Transverse colon (tissue), 4 donors: ENCODE measurements at regions not wholly inside any gene's neighbourhood (a gene's known extent, or its start where the extent isn't known, plus 50 kb on each side); places are given as distances from the start of the nearest gene placed in this dataset.

Source experiments
- DNase-seq: peaks from one replicate; pipeline ENCODE4 v3.0.0-alpha.2; 2019
- H3K27ac ChIP-seq, 4 donors: fragments of 200-600 bp; sonication (generic); 2 replicates each; pipeline ENCODE4 v1.5.1; 2016 to 2018; ENCODE audit warnings: inconsistent platforms in 4 of 4
- H3K27me3 ChIP-seq: fragments of 200-600 bp; sonication (generic); 2 replicates; pipeline ENCODE4 v1.5.1; 2017; ENCODE audit warnings: inconsistent platforms
- H3K36me3 ChIP-seq, 4 donors: fragments of 200-600 bp; sonication (generic); 2 replicates each; pipeline ENCODE4 v1.5.1; 2017 to 2019; ENCODE audit warnings: inconsistent platforms in 4 of 4
- H3K4me1 ChIP-seq, 4 donors: fragments of 200-600 bp; sonication (generic); 2 replicates each; pipeline ENCODE4 v1.5.1; 2017 to 2020; ENCODE audit warnings: inconsistent platforms in 4 of 4
- H3K4me3 ChIP-seq, 4 donors: fragments of 200-600 bp; sonication (generic); 1 replicate in 1 of 4; 2 replicates in 3 of 4; pipeline versions ENCODE4 v1.5.1 to v1.6.1; 2017 to 2019; ENCODE audit warnings: inconsistent platforms in 4 of 4
- H3K9me3 ChIP-seq, 2 donors: fragments of 200-600 bp; sonication (generic); 2 replicates each; pipeline ENCODE4 v1.5.1; 2017 to 2019; ENCODE audit warnings: inconsistent platforms in 2 of 2
- CTCF ChIP-seq, 5 experiments: fragments of 200-600 bp in 3 of 5; fragments of 450-650 bp in 2 of 5; sonication (generic) in 3 of 5; IDR thresholded peaks; 1 replicate in 2 of 5; 2 replicates in 3 of 5; pipeline ENCODE4 v1.5.1; 2016 to 2017; ENCODE audit warnings: antibody characterized with exemption in 5 of 5, inconsistent platforms in 3 of 5, mild to moderate bottlenecking in 2 of 5, moderate library complexity in 1 of 5
- EP300 ChIP-seq: sonication (generic); formaldehyde crosslinking; IDR thresholded peaks from one replicate; pipeline ENCODE4 v1.6.1; 2017; ENCODE audit warnings: antibody characterized with exemption, low read depth
- POLR2A ChIP-seq: fragments of 450-650 bp; IDR thresholded peaks from one replicate; pipeline ENCODE4 v1.6.1; 2016; ENCODE audit warnings: antibody characterized with exemption, mild to moderate bottlenecking, moderate library complexity
- POLR2AphosphoS5 ChIP-seq, 3 donors: sonication (generic); formaldehyde crosslinking; IDR thresholded peaks; one replicate each; pipeline ENCODE4 v1.6.1; 2016; ENCODE audit warnings: antibody characterized with exemption in 3 of 3
- WGBS, 2 donors: methylation state at CpG; one replicate each; pipeline ENCODE4 v1.1.5; 2018; ENCODE audit warnings: low coverage in 1 of 2; 5-methylcytosine and 5-hydroxymethylcytosine counted together
- in situ Hi-C, 4 donors: fragments of 200-750 bp; cut with MboI; loops; one replicate each; pipeline versions ENCODE4 v1.15.0 to v1.15.1; 2017; ENCODE audit warnings: low sequenced_read_pairs in 3 of 4, low pct_ligation_motif_present in 1 of 4, low pct_unique_long_range_greater_than_20kb in 1 of 4
- intact Hi-C: fragments of 100-400 bp; cut with DNase I; formaldehyde crosslinking; loops from one replicate; pipeline ENCODE4 v1.15.1; 2023; ENCODE audit warnings: low total_unique reads

GRCh38 chr1:81437649-81438048 lies 363.1 kb upstream of the ADGRL2 start:
- no peak for DNase-seq
- H3K4me3 ChIP-seq: no peak overlapping the region
- no peak for TF ChIP-seq EP300
- TF ChIP-seq CTCF (IDR thresholded peaks at IDR 0.05): no peak
- no peak for TF ChIP-seq POLR2A
- no peak for TF ChIP-seq POLR2AphosphoS5 (IDR thresholded peaks at IDR 0.05)
- in situ Hi-C loops (no loop called here), intact Hi-C loops (no loop called here)
- no peaks in the 10 kb centered on the region for H3K9me3 ChIP-seq
- H3K36me3 ChIP-seq: no peaks in the 10 kb centered on the region
- peaks cover 0 to 12% (median 0%) of the 10 kb centered on the region in 4 donors for H3K4me1 ChIP-seq
- WGBS, 2 donors: 46 to 59% methylated on average over 3 of the region's 3 CpGs
- no peaks in the 10 kb centered on the region for H3K27me3 ChIP-seq
- no peak overlapping the region for H3K27ac ChIP-seq

- H3K9me3 ChIP-seq: no peaks in the 10 kb centered on the region
- H3K27ac ChIP-seq: no peak overlapping the region
- H3K36me3 ChIP-seq: no peaks in the 10 kb centered on the region
- peaks cover 0 to 12% (median 0%) of the 10 kb centered on the region in 4 donors for H3K4me1 ChIP-seq
- 78 to 100% methylated on average over 1 of the region's 1 CpG for WGBS, 2 donors
- intact Hi-C loops: no loop called here
- H3K27me3 ChIP-seq: no peaks in the 10 kb centered on the region
- DNase-seq: no peak
- in situ Hi-C loops: no loop called here
- TF ChIP-seq CTCF (IDR thresholded peaks at IDR 0.05): no peak
- no peak for TF ChIP-seq POLR2AphosphoS5 (IDR thresholded peaks at IDR 0.05)
- TF ChIP-seq POLR2A: no peak
- TF ChIP-seq EP300: no peak
- no peak overlapping the region for H3K4me3 ChIP-seq
Observed at GRCh38 chr1:81437213-81437612, 363.5 kb upstream of the ADGRL2 start.

DNA sequence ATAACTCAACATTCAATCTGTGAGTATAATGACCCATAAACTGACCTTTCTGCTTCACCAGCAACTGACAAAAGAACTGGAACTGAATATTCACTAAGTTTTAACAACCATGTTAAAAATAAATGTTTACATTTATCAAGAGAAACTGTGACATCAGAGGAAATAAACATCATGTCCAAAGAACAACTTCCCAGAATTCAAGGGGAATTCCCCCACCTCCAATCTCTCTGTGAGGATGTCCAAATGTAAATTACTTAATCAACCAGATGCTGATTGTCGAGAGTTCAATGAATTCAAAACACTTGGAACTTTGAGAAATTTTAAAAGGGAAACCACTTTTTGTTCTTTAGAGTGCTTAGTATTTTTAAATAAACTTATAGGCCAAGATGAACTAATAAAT lies 365.6 kb upstream of the ADGRL2 start:
- 50 to 55% methylated on average over 1 of the region's 1 CpG for WGBS, 2 donors
- intact Hi-C loops: no loop called here
- no peak for TF ChIP-seq POLR2A
- TF ChIP-seq POLR2AphosphoS5 (IDR thresholded peaks at IDR 0.05): no peak
- no peak for TF ChIP-seq CTCF (IDR thresholded peaks at IDR 0.05)
- TF ChIP-seq EP300: no peak
- Histone ChIP-seq H3K27me3 (no peaks in the 10 kb centered on the region), H3K4me3 (no peak overlapping the region), H3K4me1 (peaks cover 0 to 12% (median 0%) of the 10 kb centered on the region in 4 donors), H3K27ac (no peak overlapping the region), H3K36me3 (no peaks in the 10 kb centered on the region), H3K9me3 (no peaks in the 10 kb centered on the region)
- in situ Hi-C loops: no loop called here
- DNase-seq: no peak

DNA sequence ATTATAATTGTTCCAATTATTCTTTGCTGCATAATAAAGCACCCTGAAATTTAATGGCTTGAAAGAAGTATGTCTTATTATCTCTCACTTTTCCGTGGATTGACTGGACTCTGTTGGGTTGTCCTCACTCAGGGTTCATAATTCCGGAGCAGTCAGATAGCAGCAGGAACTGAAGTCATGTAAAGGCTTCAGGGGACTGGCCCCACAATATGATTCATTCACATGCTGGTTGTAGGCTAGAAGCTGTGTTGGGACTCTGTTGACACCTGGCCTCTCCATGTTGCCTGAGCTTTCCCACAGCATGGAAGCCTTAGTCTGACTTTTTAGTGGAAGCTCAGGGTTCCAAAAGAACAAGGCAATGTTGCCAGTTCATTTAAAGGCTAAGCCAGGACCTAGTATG lies 367.1 kb upstream of the ADGRL2 start:
- DNase-seq: no peak
- intact Hi-C loops: no loop called here
- H3K27me3 ChIP-seq: no peaks in the 10 kb centered on the region
- in situ Hi-C loops: no loop called here
- no peaks in the 10 kb centered on the region for H3K36me3 ChIP-seq
- H3K9me3 ChIP-seq: no peaks in the 10 kb centered on the region
- no peak overlapping the region for H3K27ac ChIP-seq
- H3K4me1 ChIP-seq: peaks cover 0 to 17% (median 3%) of the 10 kb centered on the region in 4 donors
- 56 to 82% methylated on average over 2 of the region's 2 CpGs for WGBS, 2 donors
- no peak overlapping the region for H3K4me3 ChIP-seq
- TF ChIP-seq CTCF (IDR thresholded peaks at IDR 0.05) (no peak), EP300 (no peak), POLR2AphosphoS5 (IDR thresholded peaks at IDR 0.05) (no peak), POLR2A (no peak)
